IMR-90 (cell line): ENCODE measurements at regions not wholly inside any gene's neighbourhood (a gene's known extent, or its start where the extent isn't known, plus 50 kb on each side); places are given as distances from the start of the nearest gene placed in this dataset.

Experiments
- ATAC-seq: fragments of 200-7000 bp; cut with Tn5 transposase; 2 replicates; pipeline ENCODE4 v1.9.1; 2020; ENCODE audit warnings: low read depth, mild to moderate bottlenecking, moderate library complexity
- BruUV-seq: library from RNA; stranded (reverse); fragments of 400-500 nt; replicated peaks from 2 replicates; lab custom pipeline; 2021; lab: Mats Ljungman, UMichigan
- CTCF ChIA-PET: fragments of 300-600 bp; formaldehyde crosslinking; extraction: SDS; loops from one replicate; lab custom pipeline; 2021; ENCODE audit warnings: antibody characterized with exemption; lab: Yijun Ruan, JAX
- POLR2A ChIA-PET: fragments of 300-600 bp; sonication (Branson Sonifier 250); formaldehyde crosslinking; loops from one replicate; lab custom pipeline; 2022; ENCODE audit warnings: antibody characterized with exemption; ENCODE audit not compliant: unreplicated experiment; lab: Charles Lee
- DNase-seq: peaks from one replicate; pipeline ENCODE4 v3.0.0; 2013
- H2AFZ ChIP-seq: replicated peaks from 2 replicates; pipeline ENCODE3; 2013; ENCODE audit warnings: low read length, mild to moderate bottlenecking; ENCODE audit not compliant: poor library complexity
- H2AK5ac ChIP-seq: 2 replicates; pipeline ENCODE4 v1.6.1; 2013; ENCODE audit warnings: low read depth, low read length, inconsistent platforms
- H2AK9ac ChIP-seq: replicated peaks from 2 replicates; pipeline ENCODE3; 2013; ENCODE audit warnings: mild to moderate bottlenecking, low read depth, low read length, moderate library complexity; ENCODE audit not compliant: poor library complexity
- H2BK120ac ChIP-seq: 2 replicates; pipeline ENCODE4 v1.6.1; 2013; ENCODE audit warnings: low read depth, low read length, inconsistent platforms
- H2BK15ac ChIP-seq: 3 replicates; pipeline ENCODE4 v1.6.1; 2013; ENCODE audit warnings: low read depth, low read length, inconsistent platforms
- H2BK20ac ChIP-seq: 2 replicates; pipeline ENCODE4 v1.6.1; 2013; ENCODE audit warnings: low read depth, mild to moderate bottlenecking, inconsistent platforms, low read length, moderate library complexity
- H2BK5ac ChIP-seq: 2 replicates; pipeline ENCODE4 v1.6.1; 2013; ENCODE audit warnings: mild to moderate bottlenecking, low read depth, low read length, inconsistent platforms; ENCODE audit not compliant: poor library complexity, severe bottlenecking
- H3K14ac ChIP-seq: replicated peaks from 2 replicates; pipeline ENCODE4 v1.6.1; 2013; ENCODE audit warnings: low read depth, low read length, inconsistent platforms
- H3K18ac ChIP-seq: 2 replicates; pipeline ENCODE4 v1.6.1; 2013; ENCODE audit warnings: low read depth, low read length, control low read depth
- H3K23ac ChIP-seq: 2 replicates; pipeline ENCODE4 v1.6.1; 2013; ENCODE audit warnings: low read depth, low read length, inconsistent platforms
- H3K27ac ChIP-seq: 2 replicates; pipeline ENCODE4 v1.5.1; 2013; ENCODE audit warnings: mild to moderate bottlenecking, control low read depth, low read length; ENCODE audit not compliant: insufficient read depth
- H3K27me3 ChIP-seq: 2 replicates; pipeline ENCODE4 v1.6.1; 2013; ENCODE audit warnings: low read length; ENCODE audit not compliant: control insufficient read depth, insufficient read depth
- H3K36me3 ChIP-seq: 2 replicates; pipeline ENCODE4 v1.6.1; 2013; ENCODE audit warnings: low read length, mixed read lengths; ENCODE audit not compliant: control insufficient read depth, insufficient read depth
- H3K4ac ChIP-seq: 2 replicates; pipeline ENCODE4 v1.6.1; 2013; ENCODE audit warnings: low read depth, low read length, inconsistent platforms
- H3K4me1 ChIP-seq: 2 replicates; pipeline ENCODE4 v1.6.1; 2013; ENCODE audit warnings: low read length, mixed read lengths; ENCODE audit not compliant: control insufficient read depth, insufficient read depth
- H3K4me2 ChIP-seq: 2 replicates; pipeline ENCODE4 v1.6.1; 2013; ENCODE audit warnings: low read depth, mild to moderate bottlenecking, control low read depth, low read length, moderate library complexity
- H3K4me3 ChIP-seq: 2 replicates; pipeline ENCODE4 v1.5.1; 2013; ENCODE audit warnings: low read depth, mild to moderate bottlenecking, control low read depth, low read length, moderate library complexity; ENCODE audit not compliant: insufficient read depth
- H3K56ac ChIP-seq: 2 replicates; pipeline ENCODE4 v1.6.1; 2013; ENCODE audit warnings: low read length, inconsistent platforms; ENCODE audit not compliant: insufficient read depth; ENCODE audit errors: extremely low read depth
- H3K79me1 ChIP-seq, 2 experiments: 2 replicates each; pipeline ENCODE4 v1.6.1; 2013; ENCODE audit warnings: low read length in 2 of 2, inconsistent platforms in 1 of 2, low read depth in 1 of 2
- H3K9ac ChIP-seq: 2 replicates; pipeline ENCODE4 v1.6.1; 2013; ENCODE audit warnings: low read depth, low read length, control low read depth
- H3K9me1 ChIP-seq: 2 replicates; pipeline ENCODE4 v1.6.1; 2013; ENCODE audit warnings: low read length, inconsistent platforms; ENCODE audit not compliant: insufficient read depth
- H3K9me3 ChIP-seq: 2 replicates; pipeline ENCODE4 v1.6.1; 2013; ENCODE audit warnings: low read length; ENCODE audit not compliant: control insufficient read depth, insufficient read depth
- H4K20me1 ChIP-seq: 2 replicates; pipeline ENCODE4 v1.6.1; 2013; ENCODE audit warnings: low read length, inconsistent platforms; ENCODE audit not compliant: insufficient read depth
- H4K5ac ChIP-seq: 2 replicates; pipeline ENCODE4 v1.6.1; 2013; ENCODE audit warnings: mild to moderate bottlenecking, low read depth, low read length, control low read depth
- H4K8ac ChIP-seq, 2 experiments: 2 replicates each; pipeline ENCODE4 v1.6.1; 2013; ENCODE audit warnings: low read depth in 2 of 2, low read length in 2 of 2, control low read depth in 1 of 2, inconsistent platforms in 1 of 2
- H4K91ac ChIP-seq: 2 replicates; pipeline ENCODE4 v1.6.1; 2013; ENCODE audit warnings: low read depth, low read length, inconsistent platforms; ENCODE audit not compliant: insufficient read depth
- BHLHE40 ChIP-seq: fragments of 150-350 bp; IDR thresholded peaks from 2 replicates; pipeline ENCODE4 v1.6.1; 2016; ENCODE audit warnings: mild to moderate bottlenecking, low read depth, low read length
- CEBPB ChIP-seq: IDR thresholded peaks from 2 replicates; pipeline ENCODE4 v1.6.1; 2012; ENCODE audit warnings: low read depth, low read length, improper control_type of control experiment
- CHD1 ChIP-seq: IDR thresholded peaks from 2 replicates; pipeline ENCODE4 v1.6.1; 2012; ENCODE audit warnings: low read depth, low read length, improper control_type of control experiment
- CTCF ChIP-seq: conservative IDR thresholded peaks from 2 replicates; pipeline ENCODE4 v1.5.1; 2012; ENCODE audit warnings: mild to moderate bottlenecking, low read depth, low read length, improper control_type of control experiment
- ELK1 ChIP-seq: fragments of 150-350 bp; IDR thresholded peaks from 2 replicates; pipeline ENCODE4 v1.6.1; 2016; ENCODE audit warnings: low read depth, mild to moderate bottlenecking, low read length, moderate library complexity, borderline replicate concordance
- FOS ChIP-seq: fragments of 150-350 bp; IDR thresholded peaks from 2 replicates; pipeline ENCODE4 v1.6.1; 2016; ENCODE audit warnings: low read depth, low read length
- MAFK ChIP-seq: IDR thresholded peaks from 2 replicates; pipeline ENCODE4 v1.6.1; 2012; ENCODE audit warnings: low read depth, low read length, improper control_type of control experiment
- MAZ ChIP-seq: IDR thresholded peaks from 2 replicates; pipeline ENCODE4 v1.6.1; 2012; ENCODE audit warnings: low read depth, mild to moderate bottlenecking, low read length, improper control_type of control experiment, moderate library complexity, borderline replicate concordance
- MXI1 ChIP-seq: IDR thresholded peaks from 2 replicates; pipeline ENCODE4 v1.6.1; 2012; ENCODE audit warnings: low read depth, mild to moderate bottlenecking, low read length, moderate library complexity, borderline replicate concordance
- NFE2L2 ChIP-seq: fragments of 150-350 bp; IDR thresholded peaks from 2 replicates; pipeline ENCODE4 v1.6.1; 2016; ENCODE audit warnings: low read depth, mild to moderate bottlenecking, low read length
- POLR2A ChIP-seq: IDR thresholded peaks from 2 replicates; pipeline ENCODE4 v1.6.1; 2012; ENCODE audit warnings: mild to moderate bottlenecking, low read depth, low read length
- RAD21 ChIP-seq: IDR thresholded peaks from 2 replicates; pipeline ENCODE4 v1.6.1; 2012; ENCODE audit warnings: low read length, improper control_type of control experiment
- RCOR1 ChIP-seq: IDR thresholded peaks from 2 replicates; pipeline ENCODE4 v1.6.1; 2012; ENCODE audit warnings: mild to moderate bottlenecking, low read length, improper control_type of control experiment; ENCODE audit not compliant: insufficient replicate concordance
- RFX5 ChIP-seq: IDR thresholded peaks from 2 replicates; pipeline ENCODE4 v1.8.0; 2012; ENCODE audit warnings: low read depth, mild to moderate bottlenecking, low read length, moderate library complexity
- SMC3 ChIP-seq: fragments of 150-350 bp; IDR thresholded peaks from 2 replicates; pipeline ENCODE4 v1.6.1; 2016; ENCODE audit warnings: low read depth, mild to moderate bottlenecking, antibody characterized with exemption, low read length, moderate library complexity
- USF2 ChIP-seq: fragments of 150-350 bp; IDR thresholded peaks from 2 replicates; pipeline ENCODE4 v1.6.1; 2017; ENCODE audit warnings: mild to moderate bottlenecking, antibody characterized with exemption, low read length, low read depth
- WGBS, 2 experiments: methylation state at CpG; one replicate each; pipeline versions ENCODE4 v1.1.5 to v1.1.7; 2013; ENCODE audit warnings: missing lambda C conversion rate in 2 of 2; ENCODE audit not compliant: insufficient read length in 1 of 2; ENCODE audit errors: extremely low coverage in 2 of 2; 5-methylcytosine and 5-hydroxymethylcytosine counted together
- dilution Hi-C: fragments of 300-500 bp; cut with HindIII; formaldehyde crosslinking; loops from one replicate; pipeline ENCODE4 v1.14.3; 2018; ENCODE audit warnings: low sequenced_read_pairs; ENCODE audit not compliant: unreplicated experiment
- in situ Hi-C: fragments of 300-500 bp; cut with MboI; formaldehyde crosslinking; loops from 3 replicates; pipeline ENCODE4 v1.14.3; 2019; ENCODE audit warnings: low sequenced_read_pairs, inconsistent platforms, mixed read lengths
- intact Hi-C: fragments of 100-400 bp; cut with micrococcal nuclease; formaldehyde crosslinking; loops from 2 replicates; pipeline ENCODE4 v1.10.0; 2022

GRCh38 chr1:30639881-30640452 is 83.4 kb downstream of the MATN1 start:
- H2BK20ac ChIP-seq = no peak overlapping the region
- in situ Hi-C loops = no loop called here
- no peaks in the 10 kb centered on the region for H3K9me3 ChIP-seq
- no CpG with 5 or more reads among the region's 13 CpGs for WGBS, 2 experiments
- H3K79me1 ChIP-seq = no peaks in the 10 kb centered on the region
- DNase-seq (no peak), ATAC-seq (no peak)
- H3K4me3 ChIP-seq = no peak overlapping the region
- no peak overlapping the region for H2AK9ac ChIP-seq
- BruUV-seq = no TSS peak
- H3K14ac ChIP-seq = no peak overlapping the region
- no peak overlapping the region for H2AK5ac ChIP-seq
- no peak overlapping the region for H3K23ac ChIP-seq
- no peak overlapping the region for H3K4ac ChIP-seq
- POLR2A ChIA-PET = no interaction called here
- CTCF ChIA-PET = no interaction called here
- no peak overlapping the region for H3K27ac ChIP-seq
- TF ChIP-seq RCOR1 = no peak
- no peak for TF ChIP-seq CEBPB
- TF ChIP-seq POLR2A = no peak
- TF ChIP-seq SMC3 = no peak
- TF ChIP-seq RFX5 = no peak
- no peak for TF ChIP-seq MAZ
- no peak for TF ChIP-seq FOS
- no peak for TF ChIP-seq RAD21
- no peak for TF ChIP-seq USF2
- TF ChIP-seq NFE2L2 = no peak
- no peak for TF ChIP-seq MAFK
- no peak for TF ChIP-seq CTCF
- TF ChIP-seq MXI1 = no peak
- no peak for TF ChIP-seq BHLHE40
- TF ChIP-seq CHD1 = no peak
- no peak for TF ChIP-seq ELK1
- H2BK120ac ChIP-seq = no peak overlapping the region
- H4K8ac ChIP-seq = no peak overlapping the region
- H3K56ac ChIP-seq = no peak overlapping the region
- no peaks in the 10 kb centered on the region for H3K9me1 ChIP-seq
- H2BK5ac ChIP-seq = no peak overlapping the region
- H3K27me3 ChIP-seq = peaks cover 6% of the 10 kb centered on the region
- H2BK15ac ChIP-seq = no peak overlapping the region
- no peaks in the 10 kb centered on the region for H3K36me3 ChIP-seq
- H4K20me1 ChIP-seq = no peaks in the 10 kb centered on the region
- no peak overlapping the region for H4K91ac ChIP-seq
- no peak overlapping the region for H3K18ac ChIP-seq
- H2AFZ ChIP-seq = no peak overlapping the region
- no peak overlapping the region for H3K4me2 ChIP-seq
- dilution Hi-C loops = no loop called here
- H3K4me1 ChIP-seq = no peaks in the 10 kb centered on the region
- intact Hi-C loops = no loop called here
- H3K9ac ChIP-seq = no peak overlapping the region
- no peak overlapping the region for H4K5ac ChIP-seq
